Forelimb muscle (tissue), 1 donor: ENCODE measurements at regions not wholly inside any gene's neighbourhood (a gene's known extent, or its start where the extent isn't known, plus 50 kb on each side); places are given as distances from the start of the nearest gene placed in this dataset.
A peak's percentile ranks its signal among the peaks of the same experiment; 100 is the strongest.
"Not testable (repeated sequence)": the region's sequence is repeated elsewhere in the genome, so short reads cannot be mapped to it uniquely, and the experiment has no call there.

Source experiments
- DNase-seq: peaks from one replicate; pipeline ENCODE4 v3.0.0-alpha.2; 2013; ENCODE audit warnings: low read depth

GRCh38 chr2:166743482-166743881 lies 144.8 kb upstream of the XIRP2 start:
- not testable (repeated sequence) for DNase-seq

- no peak for DNase-seq
Measured at GRCh38 chr2:166727095-166727494, 161.2 kb upstream of the XIRP2 start.

- DNase-seq, result no peak
Measured at GRCh38 chr2:166725927-166726924, 162.1 kb upstream of the XIRP2 start.

- DNase-seq, result no peak
Measured at GRCh38 chr2:166716968-166717367, 171.3 kb upstream of the XIRP2 start.

GRCh38 chr2:166700079-166700478 lies 188.2 kb upstream of the XIRP2 start:
- DNase-seq, result peak; percentile 4

- DNase-seq, result no peak
Measured at GRCh38 chr2:166695154-166695553, 193.1 kb upstream of the XIRP2 start.

GRCh38 chr2:166686057-166686456 lies 192.0 kb upstream of the SCN7A start:
- DNase-seq, result not testable (repeated sequence)

- DNase-seq, result no peak
Measured at GRCh38 chr2:166677996-166678395, 183.9 kb upstream of the SCN7A start.

GRCh38 chr2:166676716-166677115 lies 182.7 kb upstream of the SCN7A start:
- DNase-seq, result no peak

- DNase-seq, result no peak
Measured at GRCh38 chr2:166675553-166675952, 181.5 kb upstream of the SCN7A start.

GRCh38 chr2:166673986-166674385 lies 179.9 kb upstream of the SCN7A start:
- DNase-seq, result no peak

GRCh38 chr2:166671801-166672200 lies 177.8 kb upstream of the SCN7A start:
- DNase-seq, result no peak

GRCh38 chr2:166671235-166671634 lies 177.2 kb upstream of the SCN7A start:
- no peak for DNase-seq

- no peak for DNase-seq
Measured at GRCh38 chr2:166665991-166666940, 172.2 kb upstream of the SCN7A start.

GRCh38 chr2:166661824-166662223 lies 167.8 kb upstream of the SCN7A start:
- DNase-seq, result no peak

GRCh38 chr2:166661391-166661790 lies 167.3 kb upstream of the SCN7A start:
- DNase-seq, result no peak

- DNase-seq, result no peak
Measured at GRCh38 chr2:166658901-166659300, 164.9 kb upstream of the SCN7A start.

- no peak for DNase-seq
Measured at GRCh38 chr2:166653185-166653813, 159.2 kb upstream of the SCN7A start.

GRCh38 chr2:166651991-166652390 lies 157.9 kb upstream of the SCN7A start:
- no peak for DNase-seq

- no peak for DNase-seq
Measured at GRCh38 chr2:166651080-166651675, 157.1 kb upstream of the SCN7A start.

- no peak for DNase-seq
Measured at GRCh38 chr2:166647935-166648334, 153.9 kb upstream of the SCN7A start.
